OCI-LY7 (cell line): ENCODE measurements at regions not wholly inside any gene's neighbourhood (a gene's known extent, or its start where the extent isn't known, plus 50 kb on each side); places are given as distances from the start of the nearest gene placed in this dataset.

ENCODE experiments used
- BruUV-seq: library from RNA; stranded (reverse); fragments of 400-500 nt; replicated peaks from 2 replicates; lab custom pipeline; 2021; lab: Mats Ljungman, UMichigan
- CTCF ChIA-PET: fragments of 300-600 bp; sonication (Branson Sonifier 250); formaldehyde crosslinking; loops from one replicate; lab custom pipeline; 2022; ENCODE audit warnings: antibody characterized with exemption; ENCODE audit not compliant: unreplicated experiment; lab: Charles Lee
- POLR2A ChIA-PET: fragments of 300-600 bp; sonication (Branson Sonifier 250); formaldehyde crosslinking; loops from one replicate; lab custom pipeline; 2022; ENCODE audit warnings: antibody characterized with exemption; lab: Charles Lee
- DNase-seq: peaks from one replicate; pipeline ENCODE4 v3.0.0-alpha.2; 2015; ENCODE audit warnings: low spot score
- H2AFZ ChIP-seq: fragments of 200-600 bp; sonication (generic), shearing (Covaris generic); 2 replicates; pipeline ENCODE4 v1.6.1; 2014; ENCODE audit warnings: mild to moderate bottlenecking, antibody characterized with exemption, low read length, moderate library complexity
- H3K27ac ChIP-seq: fragments of 200-600 bp; sonication (generic); 2 replicates; pipeline ENCODE4 v1.5.1; 2014; ENCODE audit warnings: mixed run types, low read depth, mild to moderate bottlenecking, moderate library complexity, low read length, inconsistent platforms; ENCODE audit not compliant: poor library complexity, severe bottlenecking
- H3K36me3 ChIP-seq: fragments of 200-600 bp; sonication (generic); 2 replicates; pipeline ENCODE4 v1.6.1; 2014; ENCODE audit warnings: mild to moderate bottlenecking, antibody characterized with exemption, low read length, moderate library complexity, mixed read lengths; ENCODE audit not compliant: insufficient read depth
- H3K4me1 ChIP-seq: fragments of 200-600 bp; sonication (generic); 2 replicates; pipeline ENCODE4 v1.5.1; 2014; ENCODE audit warnings: mild to moderate bottlenecking, low read length; ENCODE audit not compliant: insufficient read depth, poor library complexity, severe bottlenecking
- H3K4me2 ChIP-seq: fragments of 200-600 bp; sonication (generic); 2 replicates; pipeline ENCODE4 v1.6.1; 2014; ENCODE audit warnings: mild to moderate bottlenecking, low read length
- H3K4me3 ChIP-seq: fragments of 200-600 bp; sonication (generic); 2 replicates; pipeline ENCODE4 v1.5.1; 2014; ENCODE audit warnings: mild to moderate bottlenecking, low read depth, low read length; ENCODE audit not compliant: poor library complexity, severe bottlenecking
- H3K79me2 ChIP-seq: fragments of 200-600 bp; sonication (generic); 2 replicates; pipeline ENCODE4 v1.6.1; 2016; ENCODE audit warnings: low read depth, mild to moderate bottlenecking, low read length, moderate library complexity, mixed read lengths; ENCODE audit not compliant: insufficient read depth
- H3K9me2 ChIP-seq: fragments of 200-600 bp; sonication (generic); 2 replicates; pipeline ENCODE4 v1.6.1; 2016; ENCODE audit warnings: mild to moderate bottlenecking, low read length, mixed read lengths; ENCODE audit not compliant: insufficient read depth
- H3K9me3 ChIP-seq: fragments of 200-600 bp; sonication (generic); 2 replicates; pipeline ENCODE4 v1.6.1; 2014; ENCODE audit warnings: mild to moderate bottlenecking, mixed run types, low read length, mixed read lengths
- H4K20me1 ChIP-seq: fragments of 200-600 bp; sonication (generic); 2 replicates; pipeline ENCODE4 v1.6.1; 2014; ENCODE audit warnings: mild to moderate bottlenecking, antibody characterized with exemption, low read length, moderate library complexity, mixed read lengths; ENCODE audit not compliant: insufficient read depth
- EZH2phosphoT487 ChIP-seq: fragments of 200-600 bp; sonication (generic); IDR thresholded peaks from 2 replicates; pipeline ENCODE4 v1.6.1; 2018; ENCODE audit warnings: low read depth, borderline replicate concordance, mild to moderate bottlenecking, mixed run types, antibody characterized with exemption, low read length, moderate library complexity, mixed read lengths
- intact Hi-C: fragments of 100-400 bp; cut with micrococcal nuclease; formaldehyde crosslinking; loops from one replicate; pipeline ENCODE4 v1.10.0; 2022; ENCODE audit not compliant: unreplicated experiment
- TF ChIP-seq, protein P1 (sequence below): fragments of 200-600 bp; sonication (generic); conservative IDR thresholded peaks from 2 replicates; pipeline ENCODE4 v1.5.1; 2014; ENCODE audit warnings: mild to moderate bottlenecking, antibody characterized with exemption, low read length, moderate library complexity, mixed read lengths

DNA sequence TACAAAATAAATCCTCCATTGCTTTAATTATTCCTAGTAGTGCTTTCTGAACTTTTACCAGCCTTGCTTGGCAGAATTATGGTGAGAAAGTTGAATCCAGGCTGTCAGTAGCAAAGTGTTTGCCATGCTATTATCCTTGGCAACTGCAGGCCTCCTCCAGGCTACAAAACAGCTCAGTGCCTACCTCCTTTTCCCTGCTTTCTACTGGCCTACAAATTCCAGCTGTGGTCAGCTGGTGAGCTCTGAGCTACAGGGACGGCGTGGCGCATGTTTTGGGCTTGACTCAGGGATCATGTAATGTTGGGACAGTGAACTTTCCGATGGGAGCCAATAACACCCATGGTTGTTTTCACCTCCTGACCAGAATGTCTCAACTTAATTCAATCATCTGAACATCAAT lies 456.1 kb upstream of the ADAMTS5 start:
- Histone ChIP-seq H3K9me2 (no peaks in the 10 kb centered on the region), H3K9me3 (0 out of 2 replicates have a peak, but pooled peaks cover 14% of the 10 kb centered on the region), H3K4me3 (no peak overlapping the region), H3K4me2 (no peak overlapping the region), H3K27ac (no peak overlapping the region), H4K20me1 (no peaks in the 10 kb centered on the region), H3K36me3 (no peaks in the 10 kb centered on the region), H3K4me1 (no peaks in the 10 kb centered on the region), H3K79me2 (no peaks in the 10 kb centered on the region), H2AFZ (no peak overlapping the region)
- TF ChIP-seq, protein P1, sequence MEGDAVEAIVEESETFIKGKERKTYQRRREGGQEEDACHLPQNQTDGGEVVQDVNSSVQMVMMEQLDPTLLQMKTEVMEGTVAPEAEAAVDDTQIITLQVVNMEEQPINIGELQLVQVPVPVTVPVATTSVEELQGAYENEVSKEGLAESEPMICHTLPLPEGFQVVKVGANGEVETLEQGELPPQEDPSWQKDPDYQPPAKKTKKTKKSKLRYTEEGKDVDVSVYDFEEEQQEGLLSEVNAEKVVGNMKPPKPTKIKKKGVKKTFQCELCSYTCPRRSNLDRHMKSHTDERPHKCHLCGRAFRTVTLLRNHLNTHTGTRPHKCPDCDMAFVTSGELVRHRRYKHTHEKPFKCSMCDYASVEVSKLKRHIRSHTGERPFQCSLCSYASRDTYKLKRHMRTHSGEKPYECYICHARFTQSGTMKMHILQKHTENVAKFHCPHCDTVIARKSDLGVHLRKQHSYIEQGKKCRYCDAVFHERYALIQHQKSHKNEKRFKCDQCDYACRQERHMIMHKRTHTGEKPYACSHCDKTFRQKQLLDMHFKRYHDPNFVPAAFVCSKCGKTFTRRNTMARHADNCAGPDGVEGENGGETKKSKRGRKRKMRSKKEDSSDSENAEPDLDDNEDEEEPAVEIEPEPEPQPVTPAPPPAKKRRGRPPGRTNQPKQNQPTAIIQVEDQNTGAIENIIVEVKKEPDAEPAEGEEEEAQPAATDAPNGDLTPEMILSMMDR: no peak
- TF ChIP-seq EZH2phosphoT487: no peak
- intact Hi-C loops: no loop called here
- BruUV-seq: no TSS peak
- no peak for DNase-seq
- ChIA-PET POLR2A (interaction anchor here (0.5 kb wide), 1 partner anchor 22 kb away, joined by 8 read pairs; no protein-coding TSS in a partner anchor), CTCF (no interaction called here)

DNA sequence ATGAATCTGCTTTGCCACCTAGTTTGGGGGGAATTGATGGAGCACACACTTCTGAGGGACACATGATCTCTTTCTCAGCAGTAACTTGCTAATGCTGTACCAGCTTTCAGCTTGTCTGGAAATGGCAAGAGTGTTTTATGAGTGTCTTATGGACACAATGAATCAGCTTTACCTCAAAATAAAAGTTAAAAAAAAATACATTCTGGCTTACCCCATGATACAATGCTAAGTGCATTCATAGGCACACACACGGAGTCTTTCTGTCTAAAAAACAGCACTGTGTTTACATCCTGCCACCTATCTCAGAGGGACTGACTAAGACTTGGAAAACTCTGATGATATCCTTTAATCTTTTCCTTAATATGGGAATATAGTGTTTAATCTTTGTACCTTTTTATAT lies 455.5 kb upstream of the ADAMTS5 start:
- BruUV-seq: no TSS peak
- intact Hi-C loops: no loop called here
- CTCF ChIA-PET: no interaction called here

DNA sequence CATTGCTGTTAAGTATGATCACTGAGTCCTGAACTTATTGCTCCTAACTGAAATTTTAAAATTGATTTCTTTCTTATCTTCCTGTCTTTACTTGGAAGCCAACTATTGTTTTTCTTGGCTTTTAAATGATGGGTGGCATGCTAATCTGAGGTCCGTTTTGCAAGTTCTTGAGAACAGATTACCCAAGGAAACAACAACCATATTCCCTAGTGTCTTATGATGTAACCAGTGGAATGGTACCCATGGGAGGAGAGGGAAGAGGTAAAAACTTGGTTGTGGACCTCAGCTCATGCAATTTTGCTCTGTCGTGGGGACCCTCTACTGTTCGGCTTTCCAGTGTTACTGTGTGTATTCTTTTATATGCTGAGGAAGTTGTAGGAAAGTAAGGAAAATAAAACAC lies 454.8 kb upstream of the ADAMTS5 start:
- Histone ChIP-seq H2AFZ (no peak overlapping the region), H3K79me2 (no peaks in the 10 kb centered on the region), H3K9me2 (no peaks in the 10 kb centered on the region), H3K4me3 (no peak overlapping the region), H3K36me3 (no peaks in the 10 kb centered on the region), H3K4me1 (no peaks in the 10 kb centered on the region), H3K27ac (no peak overlapping the region), H3K9me3 (peaks cover 14% of the 10 kb centered on the region; the same call in 1 of the 2 replicates), H4K20me1 (no peaks in the 10 kb centered on the region), H3K4me2 (no peak overlapping the region)
- no peak for TF ChIP-seq EZH2phosphoT487
- TF ChIP-seq, protein P1: no peak
- POLR2A ChIA-PET: interaction anchor here (0.7 kb wide), 1 partner anchor 14 kb away, joined by 3 read pairs; no protein-coding TSS in a partner anchor
- no TSS peak for BruUV-seq
- CTCF ChIA-PET: no interaction called here
- DNase-seq: no peak
- intact Hi-C loops: no loop called here

More for the DNA sequence above, 455.5 kb upstream of the ADAMTS5 start:
- Histone ChIP-seq H3K9me3 (peaks cover 14% of the 10 kb centered on the region; the same call in 1 of the 2 replicates), H2AFZ (no peak overlapping the region), H3K9me2 (no peaks in the 10 kb centered on the region), H3K4me1 (no peaks in the 10 kb centered on the region), H4K20me1 (no peaks in the 10 kb centered on the region), H3K4me2 (no peak overlapping the region), H3K79me2 (no peaks in the 10 kb centered on the region), H3K4me3 (no peak overlapping the region), H3K27ac (no peak overlapping the region), H3K36me3 (no peaks in the 10 kb centered on the region)
- DNase-seq: no peak
- POLR2A ChIA-PET: no interaction called here
- TF ChIP-seq EZH2phosphoT487: no peak
- TF ChIP-seq, protein P1: no peak
